ENCODE measurements at regions not wholly inside any gene's neighbourhood (a gene's known extent, or its start where the extent isn't known, plus 50 kb on each side); places are given as distances from the start of the nearest gene placed in this dataset.
"Not testable (repeated sequence)": the region's sequence is repeated elsewhere in the genome, so short reads cannot be mapped to it uniquely, and the experiment has no call there.

GRCh38 chr9:29437526-29437925 lies 1864.2 kb upstream of the C9orf72 start:
- Histone ChIP-seq H3K4me3 (ENCODE audit: insufficient read length, low read depth) (no peak overlapping the region), H3K4me1 (ENCODE audit: insufficient read depth, insufficient read length) (no peaks in the 10 kb centered on the region), H3K9me3 (ENCODE audit: insufficient read depth, low read length) (peaks cover 4% of the 10 kb centered on the region; the same call in 1 of the 2 replicates), H3K9ac (ENCODE audit: insufficient read length, low read depth) (no peak overlapping the region), H3K36me3 (ENCODE audit: insufficient read depth, insufficient read length, low read length) (peaks cover 23% of the 10 kb centered on the region), H3K27me3 (ENCODE audit: insufficient read depth, insufficient read length) (no peaks in the 10 kb centered on the region)
- TF ChIP-seq ZNF274 (IDR thresholded peaks at IDR 0.05; ENCODE audit: low read depth, low read length) (no peak), SUZ12 (IDR thresholded peaks at IDR 0.05; ENCODE audit: extremely low read depth, insufficient read depth, insufficient read length) (no peak), YY1 (IDR thresholded peaks at IDR 0.05; ENCODE audit: insufficient read depth, insufficient read length) (no peak)
- no peak for DNase-seq (ENCODE audit: low read depth, low spot score)

GRCh38 chr9:29439961-29440360 lies 1866.7 kb upstream of the C9orf72 start:
- Histone ChIP-seq H3K9me3 (ENCODE audit: insufficient read depth, low read length) (no peaks in the 10 kb centered on the region), H3K4me3 (ENCODE audit: insufficient read length, low read depth) (no peak overlapping the region), H3K36me3 (ENCODE audit: insufficient read depth, insufficient read length, low read length) (peaks cover 23% of the 10 kb centered on the region), H3K27me3 (ENCODE audit: insufficient read depth, insufficient read length) (no peaks in the 10 kb centered on the region), H3K4me1 (ENCODE audit: insufficient read depth, insufficient read length) (no peaks in the 10 kb centered on the region), H3K9ac (ENCODE audit: insufficient read length, low read depth) (no peak overlapping the region)
- DNase-seq (ENCODE audit: low read depth, low spot score): no peak
- no peak for TF ChIP-seq SUZ12 (IDR thresholded peaks at IDR 0.05; ENCODE audit: extremely low read depth, insufficient read depth, insufficient read length)
- no peak for TF ChIP-seq ZNF274 (IDR thresholded peaks at IDR 0.05; ENCODE audit: low read depth, low read length)

- H3K4me1 ChIP-seq (ENCODE audit: insufficient read depth, insufficient read length): no peaks in the 10 kb centered on the region
- H3K4me3 ChIP-seq (ENCODE audit: insufficient read length, low read depth): no peak overlapping the region
- H3K9ac ChIP-seq (ENCODE audit: insufficient read length, low read depth): no peak overlapping the region
- peaks cover 26% of the 10 kb centered on the region for H3K36me3 ChIP-seq (ENCODE audit: insufficient read depth, insufficient read length, low read length)
- no peaks in the 10 kb centered on the region for H3K27me3 ChIP-seq (ENCODE audit: insufficient read depth, insufficient read length)
- H3K9me3 ChIP-seq (ENCODE audit: insufficient read depth, low read length): no peaks in the 10 kb centered on the region
- no peak for DNase-seq (ENCODE audit: low read depth, low spot score)
- TF ChIP-seq ZNF274 (IDR thresholded peaks at IDR 0.05; ENCODE audit: low read depth, low read length): no peak
- TF ChIP-seq SUZ12 (IDR thresholded peaks at IDR 0.05; ENCODE audit: extremely low read depth, insufficient read depth, insufficient read length): no peak
- TF ChIP-seq YY1 (IDR thresholded peaks at IDR 0.05; ENCODE audit: insufficient read depth, insufficient read length): no peak
Measured at GRCh38 chr9:29440449-29440848, 1867.2 kb upstream of the C9orf72 start.

GRCh38 chr9:29445751-29446150 lies 1872.5 kb upstream of the C9orf72 start:
- DNase-seq (ENCODE audit: low read depth, low spot score): no peak
- TF ChIP-seq ZNF274 (IDR thresholded peaks at IDR 0.05; ENCODE audit: low read depth, low read length) (no peak), YY1 (IDR thresholded peaks at IDR 0.05; ENCODE audit: insufficient read depth, insufficient read length) (no peak), SUZ12 (IDR thresholded peaks at IDR 0.05; ENCODE audit: extremely low read depth, insufficient read depth, insufficient read length) (no peak)
- H3K9ac ChIP-seq (ENCODE audit: insufficient read length, low read depth): no peak overlapping the region
- H3K9me3 ChIP-seq (ENCODE audit: insufficient read depth, low read length): peaks cover 9% of the 10 kb centered on the region; the same call in 1 of the 2 replicates
- H3K36me3 ChIP-seq (ENCODE audit: insufficient read depth, insufficient read length, low read length): peaks cover 28% of the 10 kb centered on the region
- H3K4me1 ChIP-seq (ENCODE audit: insufficient read depth, insufficient read length): no peaks in the 10 kb centered on the region
- no peaks in the 10 kb centered on the region for H3K27me3 ChIP-seq (ENCODE audit: insufficient read depth, insufficient read length)
- no peak overlapping the region for H3K4me3 ChIP-seq (ENCODE audit: insufficient read length, low read depth)

- Histone ChIP-seq H3K27me3 (ENCODE audit: insufficient read depth, insufficient read length) (no peaks in the 10 kb centered on the region), H3K4me3 (ENCODE audit: insufficient read length, low read depth) (peak overlapping the region; percentile 5), H3K36me3 (ENCODE audit: insufficient read depth, insufficient read length, low read length) (peaks cover 23% of the 10 kb centered on the region), H3K9me3 (ENCODE audit: insufficient read depth, low read length) (peaks cover 9% of the 10 kb centered on the region; the same call in 1 of the 2 replicates), H3K9ac (ENCODE audit: insufficient read length, low read depth) (no peak overlapping the region), H3K4me1 (ENCODE audit: insufficient read depth, insufficient read length) (no peaks in the 10 kb centered on the region)
- DNase-seq (ENCODE audit: low read depth, low spot score): no peak
- TF ChIP-seq ZNF274 (IDR thresholded peaks at IDR 0.05; ENCODE audit: low read depth, low read length) (no peak), SUZ12 (IDR thresholded peaks at IDR 0.05; ENCODE audit: extremely low read depth, insufficient read depth, insufficient read length) (no peak), YY1 (IDR thresholded peaks at IDR 0.05; ENCODE audit: insufficient read depth, insufficient read length) (no peak)
Measured at GRCh38 chr9:29449306-29449705, 1876.0 kb upstream of the C9orf72 start.

- Histone ChIP-seq H3K36me3 (ENCODE audit: insufficient read depth, insufficient read length, low read length) (peaks cover 20% of the 10 kb centered on the region), H3K9ac (ENCODE audit: insufficient read length, low read depth) (peak overlapping the region; percentile 65), H3K4me3 (ENCODE audit: insufficient read length, low read depth) (peak overlapping the region; percentile 64)
- DNase-seq (ENCODE audit: low read depth, low spot score); H3K9me3 ChIP-seq (ENCODE audit: insufficient read depth, low read length); H3K27me3 ChIP-seq (ENCODE audit: insufficient read depth, insufficient read length); H3K4me1 ChIP-seq (ENCODE audit: insufficient read depth, insufficient read length): not testable (repeated sequence)
Measured at GRCh38 chr9:29450343-29450875, 1877.1 kb upstream of the C9orf72 start.

- H3K9ac ChIP-seq (ENCODE audit: insufficient read length, low read depth): no peak overlapping the region
- no peak for DNase-seq (ENCODE audit: low read depth, low spot score)
Measured at GRCh38 chr9:29456940-29457339, 1883.7 kb upstream of the C9orf72 start.

GRCh38 chr9:29475471-29475870 lies 1902.2 kb upstream of the C9orf72 start:
- Histone ChIP-seq H3K9me3 (ENCODE audit: insufficient read depth, low read length) (0 out of 2 replicates have a peak, but pooled peaks cover 9% of the 10 kb centered on the region), H3K4me1 (ENCODE audit: insufficient read depth, insufficient read length) (no peaks in the 10 kb centered on the region), H3K36me3 (ENCODE audit: insufficient read depth, insufficient read length, low read length) (no peaks in the 10 kb centered on the region), H3K9ac (ENCODE audit: insufficient read length, low read depth) (no peak overlapping the region), H3K4me3 (ENCODE audit: insufficient read length, low read depth) (no peak overlapping the region), H3K27me3 (ENCODE audit: insufficient read depth, insufficient read length) (no peaks in the 10 kb centered on the region)
- TF ChIP-seq ZNF274 (IDR thresholded peaks at IDR 0.05; ENCODE audit: low read depth, low read length) (no peak), YY1 (IDR thresholded peaks at IDR 0.05; ENCODE audit: insufficient read depth, insufficient read length) (no peak), SUZ12 (IDR thresholded peaks at IDR 0.05; ENCODE audit: extremely low read depth, insufficient read depth, insufficient read length) (no peak)
- DNase-seq (ENCODE audit: low read depth, low spot score): no peak

More at GRCh38 chr9:29456940-29457339, 1883.7 kb upstream of the C9orf72 start:
- TF ChIP-seq SUZ12 (IDR thresholded peaks at IDR 0.05; ENCODE audit: extremely low read depth, insufficient read depth, insufficient read length): no peak
- TF ChIP-seq YY1 (IDR thresholded peaks at IDR 0.05; ENCODE audit: insufficient read depth, insufficient read length): no peak
- Histone ChIP-seq H3K4me3 (ENCODE audit: insufficient read length, low read depth) (no peak overlapping the region), H3K36me3 (ENCODE audit: insufficient read depth, insufficient read length, low read length) (no peaks in the 10 kb centered on the region), H3K9me3 (ENCODE audit: insufficient read depth, low read length) (peaks cover 8% of the 10 kb centered on the region; the same call in 1 of the 2 replicates), H3K4me1 (ENCODE audit: insufficient read depth, insufficient read length) (no peaks in the 10 kb centered on the region), H3K27me3 (ENCODE audit: insufficient read depth, insufficient read length) (no peaks in the 10 kb centered on the region)

Data from NT2/D1 (cell line).